GM18873 (cell line): ENCODE measurements at regions not wholly inside any gene's neighbourhood (a gene's known extent, or its start where the extent isn't known, plus 50 kb on each side); places are given as distances from the start of the nearest gene placed in this dataset.

Source experiments
- ATAC-seq: cut with Tn5 transposase; IDR thresholded peaks from one replicate; pipeline ENCODE4 v1.9.1; 2021; ENCODE audit warnings: mild to moderate bottlenecking, moderate library complexity, moderate number of reproducible peaks; ENCODE audit not compliant: unreplicated experiment, low FRiP score

DNA sequence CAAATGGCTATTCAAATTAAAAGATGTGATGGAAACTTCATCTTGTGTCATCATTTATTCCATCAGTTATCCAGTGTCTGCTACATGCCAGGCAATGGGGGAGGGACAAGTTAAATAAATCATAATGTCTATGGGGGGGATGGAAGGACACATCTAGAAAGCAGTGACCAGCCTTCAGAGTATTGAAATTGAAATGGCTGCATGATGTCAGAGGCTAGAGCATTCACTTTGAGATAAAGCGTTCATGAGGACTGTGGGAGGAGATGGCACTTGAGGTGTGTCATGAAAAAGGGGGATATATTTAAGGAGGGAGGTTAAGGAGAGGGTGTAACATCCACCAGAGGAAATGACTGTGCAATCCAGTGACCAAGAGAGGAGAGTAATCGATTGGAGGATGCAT is 50.6 kb downstream of the SLIT2 start:
- ATAC-seq, result no peak

DNA sequence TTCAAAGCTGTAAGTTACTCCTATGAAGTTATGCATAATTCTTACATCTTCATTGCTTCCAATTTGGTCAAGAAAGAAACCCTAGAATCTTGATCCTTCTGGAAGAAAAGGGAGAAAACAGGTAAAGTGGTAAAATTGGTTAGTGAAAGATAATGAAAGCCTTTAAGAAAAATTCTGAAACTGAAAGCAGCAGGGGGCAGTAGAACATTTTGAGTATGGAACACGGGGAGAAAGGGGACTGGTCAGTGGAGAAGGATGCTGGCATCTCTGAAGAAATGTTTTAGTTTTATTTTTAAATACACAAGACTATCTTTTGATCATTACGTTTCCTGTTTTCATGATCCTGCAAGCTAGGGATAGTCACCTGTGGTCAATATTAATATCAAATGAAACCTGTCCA is 54.3 kb downstream of the SLIT2 start:
- no peak for ATAC-seq

DNA sequence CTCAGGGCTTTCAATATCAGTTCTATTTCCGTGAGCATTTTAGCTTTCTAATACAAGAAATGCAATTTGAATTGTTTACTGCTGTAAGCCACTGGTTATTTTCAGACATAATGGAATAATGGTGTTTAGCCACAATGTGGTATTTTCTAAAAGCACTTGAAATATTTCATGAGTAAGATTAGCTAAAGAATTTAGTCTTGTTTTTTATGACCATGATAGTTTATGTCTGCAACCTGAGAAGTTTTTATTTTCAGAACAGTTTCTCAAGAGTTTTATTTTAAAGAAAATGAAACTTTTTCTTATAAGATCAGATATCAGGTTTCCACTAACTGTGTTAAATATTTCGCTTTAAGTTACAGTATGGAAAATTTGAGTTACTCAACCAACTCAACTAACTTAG is 60.2 kb downstream of the SLIT2 start:
- ATAC-seq, result no peak

DNA sequence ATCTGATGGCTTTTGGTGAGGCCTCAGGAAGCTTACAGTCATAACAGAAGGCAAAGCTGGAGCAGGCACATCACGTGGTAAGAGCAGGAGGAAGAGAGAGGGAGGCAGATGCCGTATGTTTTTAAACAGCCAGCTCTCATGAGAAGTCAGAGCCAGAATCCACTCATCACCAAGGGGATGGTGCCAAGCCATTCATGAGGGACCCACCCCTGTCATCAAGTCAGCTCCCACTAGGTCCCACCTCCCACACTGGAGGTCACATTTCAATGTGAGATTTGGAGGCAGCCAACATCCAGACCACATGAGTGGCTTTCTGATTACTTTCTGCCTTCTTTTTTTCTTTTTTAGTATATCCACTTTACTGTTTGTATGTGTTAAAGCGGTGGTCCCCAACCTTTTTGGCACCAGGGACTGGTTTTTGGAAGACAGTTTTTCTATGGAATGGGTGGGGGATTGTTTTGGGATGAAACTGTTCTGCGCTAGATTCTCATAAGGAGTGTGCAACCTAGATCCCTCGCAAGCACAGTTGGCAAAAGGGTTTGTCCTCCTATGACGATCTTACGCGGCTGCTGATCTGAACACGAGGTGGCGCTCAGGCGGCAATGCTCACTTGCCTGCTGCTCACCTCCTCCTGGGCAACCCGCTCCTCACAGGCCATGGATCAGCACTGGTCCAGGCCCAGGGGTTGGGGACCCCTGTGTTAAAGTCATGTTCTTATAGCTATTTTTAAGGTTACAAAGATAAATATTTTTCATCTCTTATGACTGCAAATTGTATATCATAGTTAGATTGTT is 61.7 kb downstream of the SLIT2 start:
- ATAC-seq, result no peak

DNA sequence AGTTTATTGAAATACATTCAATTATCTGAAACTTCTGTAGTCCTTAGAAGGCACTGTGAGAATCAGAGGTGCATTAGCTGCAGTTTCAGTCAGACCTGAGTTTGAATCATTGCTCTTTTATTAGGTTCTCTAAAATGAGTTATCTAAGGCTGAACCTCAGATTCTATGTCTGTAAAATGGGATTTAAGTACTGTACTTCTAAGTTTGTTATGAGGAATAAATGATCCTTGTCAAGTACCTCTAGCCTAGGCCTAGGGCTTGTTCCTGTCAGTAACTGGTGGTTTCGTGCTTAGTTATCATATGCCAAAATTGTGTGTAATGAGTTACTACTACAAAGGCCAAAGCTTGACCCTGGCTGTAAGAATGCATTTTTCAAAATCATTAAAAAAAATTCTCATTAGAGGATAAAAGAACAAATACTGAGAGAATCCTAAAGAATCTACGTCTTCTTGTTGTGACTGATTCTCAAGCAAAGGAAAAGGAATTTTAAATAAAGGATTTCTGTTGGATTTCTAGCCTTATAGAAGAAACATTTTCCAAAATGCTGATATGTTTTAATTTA is 65.8 kb downstream of the SLIT2 start:
- ATAC-seq, result no peak

DNA sequence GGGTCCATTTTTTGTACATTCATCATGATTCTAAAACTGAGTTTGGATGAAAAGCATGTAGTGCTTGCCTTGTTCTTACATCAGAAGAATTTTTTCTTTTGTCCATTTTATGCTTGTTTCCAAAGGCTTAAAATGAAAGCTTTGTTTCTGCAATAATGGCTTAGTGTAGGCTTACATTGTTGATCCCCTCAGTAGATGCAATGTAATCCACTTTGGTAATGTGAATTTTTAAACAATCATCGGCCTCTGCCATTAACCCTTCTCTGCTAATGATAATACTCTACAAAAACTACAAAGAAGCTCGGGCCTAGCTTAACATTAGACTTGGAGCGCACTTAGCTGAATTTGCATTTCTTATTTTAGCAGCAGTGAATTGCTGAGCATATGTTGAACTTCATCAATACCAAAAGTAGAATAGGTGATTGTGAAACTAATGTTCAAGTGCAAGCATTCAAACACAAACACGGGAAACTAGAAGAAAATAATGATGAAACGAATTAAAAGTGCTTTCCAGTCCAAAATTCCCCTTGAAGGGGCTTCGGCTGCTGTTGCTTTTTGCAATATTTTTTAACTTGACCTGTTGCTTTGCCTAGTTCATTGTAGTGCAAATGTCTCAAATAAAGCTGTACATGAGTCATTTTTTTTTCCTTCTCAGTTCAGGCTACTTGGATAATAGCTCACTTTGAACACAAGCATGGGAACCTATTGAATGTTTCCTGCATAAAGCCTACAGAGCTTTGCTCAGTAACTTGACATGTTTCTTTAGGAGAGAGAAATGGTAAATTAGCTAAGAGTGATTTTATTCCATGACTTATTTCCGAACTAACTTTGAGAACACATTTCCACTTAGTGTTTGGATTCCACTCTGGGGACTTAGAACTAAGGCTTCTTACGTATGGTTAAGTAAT is 66.5 kb downstream of the SLIT2 start:
- no peak for ATAC-seq

DNA sequence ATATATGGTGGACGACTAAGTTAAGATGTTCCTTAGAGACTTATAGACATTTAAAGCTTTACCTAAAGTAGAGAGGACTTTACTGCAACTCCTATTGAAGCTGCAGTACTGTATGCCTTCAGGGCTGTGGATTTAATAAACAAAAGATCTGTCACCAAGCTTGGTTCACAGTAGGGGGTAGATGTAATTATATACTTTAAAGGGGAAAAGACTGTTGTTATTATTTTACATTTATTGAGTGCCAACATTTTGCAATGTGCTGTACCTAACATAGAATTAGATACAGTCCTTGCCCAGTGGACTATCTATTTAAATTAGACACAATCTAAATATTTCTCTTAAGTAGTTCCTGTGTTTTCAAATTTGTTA is 67.2 kb downstream of the SLIT2 start:
- ATAC-seq, result no peak

DNA sequence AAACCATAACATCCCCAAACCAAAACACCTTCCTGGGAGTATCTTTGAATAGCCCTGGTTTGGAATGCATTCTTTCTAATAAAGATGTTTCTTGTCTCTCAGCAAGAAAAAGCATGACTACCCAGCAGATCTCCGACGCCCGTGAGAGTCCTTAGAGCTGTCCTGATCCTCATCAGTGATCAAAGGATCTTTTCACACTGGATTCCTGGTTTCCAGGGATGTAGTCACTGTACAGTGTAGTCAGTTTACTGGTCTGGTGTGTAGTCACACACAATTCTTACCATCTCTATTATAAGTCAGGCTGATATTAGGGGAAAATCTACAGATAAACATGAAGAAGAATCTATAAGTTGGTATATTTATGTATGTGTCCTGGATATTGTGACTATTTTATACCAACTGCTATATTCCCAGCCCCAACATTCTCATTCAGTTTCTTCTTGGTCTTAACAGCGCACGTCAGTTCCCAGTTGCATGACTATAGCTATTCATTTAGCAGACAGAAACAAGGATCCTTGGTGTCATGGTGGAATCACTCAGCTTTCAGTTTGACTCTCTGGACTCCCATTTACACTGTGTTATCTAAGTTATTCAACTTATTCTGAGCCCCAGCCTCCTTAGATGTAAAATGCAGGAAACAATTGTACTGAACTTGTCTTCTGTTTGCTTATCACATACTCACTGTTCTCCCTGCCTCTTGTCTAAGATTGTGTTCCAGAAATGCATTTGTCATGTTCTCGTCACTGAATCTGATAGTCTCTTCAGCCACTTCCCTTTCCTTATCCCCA is 68.3 kb downstream of the SLIT2 start:
- no peak for ATAC-seq

DNA sequence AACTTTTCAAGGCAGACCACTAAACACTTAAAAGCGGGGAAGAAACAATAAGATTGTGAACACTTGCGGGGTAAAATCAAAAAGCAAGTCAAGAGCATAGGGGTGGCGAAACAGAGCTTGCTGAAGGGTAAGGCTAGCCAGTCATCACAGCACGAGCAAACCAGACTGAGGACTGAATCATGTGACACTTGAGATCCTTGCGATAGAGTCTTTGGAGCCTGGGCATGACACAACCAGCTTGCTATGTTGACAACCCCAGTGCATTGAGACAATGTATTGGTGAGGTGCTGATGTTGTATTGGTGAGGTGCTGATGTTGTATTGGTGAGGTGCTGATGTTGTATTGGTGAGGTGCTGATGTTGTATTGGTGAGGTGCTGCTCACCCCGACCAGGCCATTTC is 72.3 kb downstream of the SLIT2 start:
- no peak for ATAC-seq

DNA sequence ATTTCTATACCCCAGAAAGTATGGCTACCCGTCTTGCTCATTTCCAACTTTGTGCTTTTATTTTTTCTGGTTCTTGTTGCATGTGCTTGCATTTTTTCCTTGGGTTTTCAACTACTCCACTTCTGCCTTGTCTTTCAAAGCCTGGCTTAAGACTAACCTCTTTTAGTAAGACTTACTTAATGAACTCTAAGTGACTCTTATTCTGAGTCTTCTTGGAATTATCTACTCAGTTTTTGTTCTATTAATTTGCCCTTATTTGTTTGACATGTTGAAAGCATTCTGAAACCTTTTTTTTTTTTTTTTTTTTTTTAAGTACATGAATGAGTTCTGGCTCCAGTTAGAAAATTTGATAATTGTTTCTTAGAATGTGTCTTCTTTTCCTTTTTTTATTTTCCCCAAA is 74.8 kb downstream of the SLIT2 start:
- no peak for ATAC-seq

DNA sequence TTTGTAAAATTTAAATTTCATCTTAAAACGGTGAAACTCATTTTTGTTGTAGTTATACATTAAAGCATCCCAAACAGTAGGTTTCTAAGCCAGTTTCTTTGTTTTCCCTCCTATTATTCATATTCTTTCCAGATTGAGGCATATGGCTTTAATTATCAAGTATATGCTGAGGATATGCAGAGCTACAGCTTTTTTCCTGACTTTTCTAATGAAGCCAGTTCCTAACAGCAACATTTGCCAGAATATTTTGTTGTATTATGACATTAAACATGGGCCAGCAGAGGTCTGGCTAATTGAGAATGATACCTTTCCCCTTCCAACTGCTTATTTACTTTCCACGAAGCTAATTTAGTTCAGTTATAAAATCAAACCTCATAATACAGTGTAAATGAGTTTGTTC is 75.3 kb downstream of the SLIT2 start:
- ATAC-seq, result no peak

DNA sequence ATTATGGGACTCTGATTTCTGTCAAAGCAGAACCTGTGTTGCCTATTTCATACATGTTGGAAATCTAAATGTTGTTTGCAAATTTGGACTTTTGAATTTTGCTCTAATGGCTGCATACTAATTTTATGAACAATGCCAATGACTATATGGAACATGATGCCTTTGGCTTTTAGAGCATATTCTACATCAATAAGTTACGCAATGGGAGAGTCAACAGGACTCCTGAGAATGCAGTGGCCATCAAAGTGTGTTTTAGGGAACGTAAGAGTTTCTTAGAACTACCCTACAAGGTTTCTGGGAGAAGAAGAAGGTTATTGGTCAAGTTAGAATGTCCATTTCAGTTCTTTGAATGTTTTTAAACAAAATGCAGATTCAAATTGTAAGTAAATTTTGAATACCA is 76.1 kb downstream of the SLIT2 start:
- ATAC-seq, result no peak

DNA sequence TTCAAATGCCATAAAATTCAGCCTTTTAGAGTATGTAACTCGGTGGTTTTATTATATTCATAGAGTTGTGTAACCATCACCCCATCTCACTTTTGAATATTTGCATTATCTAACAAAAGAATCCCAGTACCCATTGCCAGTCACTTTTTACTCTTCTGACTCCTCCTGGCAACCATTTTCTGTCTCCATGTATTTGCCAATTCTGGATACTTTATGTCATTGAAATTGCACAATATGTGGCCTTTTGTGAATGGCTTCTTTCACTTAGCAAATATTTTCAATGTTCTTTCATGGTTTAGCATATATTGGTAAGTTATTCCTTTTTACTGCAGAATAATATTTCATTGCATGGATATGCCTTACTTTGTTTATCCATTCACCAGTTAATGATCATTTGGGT is 79.9 kb downstream of the SLIT2 start:
- no peak for ATAC-seq

DNA sequence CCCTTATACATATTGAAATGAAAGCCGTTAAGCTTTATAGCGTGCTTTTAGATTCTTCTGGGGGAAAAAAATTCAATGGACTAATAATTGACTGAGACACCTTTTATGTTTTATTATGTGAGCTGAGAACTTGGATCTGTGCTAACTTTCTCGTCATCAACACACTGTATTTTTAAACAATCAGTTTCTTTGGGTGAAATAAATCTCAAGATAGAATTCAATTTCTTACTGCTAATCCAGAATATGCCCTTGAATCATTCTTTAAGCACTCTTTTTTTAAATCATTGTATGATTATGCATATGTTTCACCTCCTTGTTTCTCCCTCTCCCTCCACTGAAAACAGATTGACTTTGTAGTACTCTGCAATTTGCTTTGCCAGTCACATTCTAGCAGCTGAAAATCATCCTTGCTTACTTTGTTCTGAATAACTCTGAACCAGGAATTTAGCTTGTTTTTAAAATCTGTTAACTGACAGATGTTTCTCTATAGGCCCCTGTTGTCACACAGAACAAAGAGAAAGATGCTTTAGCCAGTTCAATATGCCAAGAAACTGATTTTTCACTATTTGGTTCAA is 81.5 kb downstream of the SLIT2 start:
- no peak for ATAC-seq

DNA sequence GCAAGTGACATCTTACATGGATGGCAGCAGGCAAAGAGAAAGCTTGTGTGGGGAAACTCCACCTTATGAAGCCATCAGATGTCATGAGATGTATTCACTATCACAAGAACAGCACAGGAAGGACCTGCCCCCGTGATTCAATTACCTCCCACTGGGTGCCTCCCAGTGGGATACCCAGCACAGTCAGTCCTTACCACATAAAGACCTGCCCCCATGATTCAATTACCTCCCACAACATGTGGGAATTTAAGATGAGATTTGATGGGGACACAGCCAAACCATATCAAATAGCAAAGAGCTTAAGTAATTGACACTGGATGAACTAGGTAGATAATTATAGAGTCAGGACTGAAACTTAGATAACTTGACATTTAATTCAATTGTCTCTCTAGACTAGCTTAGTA is 85.6 kb downstream of the SLIT2 start:
- ATAC-seq, result no peak

DNA sequence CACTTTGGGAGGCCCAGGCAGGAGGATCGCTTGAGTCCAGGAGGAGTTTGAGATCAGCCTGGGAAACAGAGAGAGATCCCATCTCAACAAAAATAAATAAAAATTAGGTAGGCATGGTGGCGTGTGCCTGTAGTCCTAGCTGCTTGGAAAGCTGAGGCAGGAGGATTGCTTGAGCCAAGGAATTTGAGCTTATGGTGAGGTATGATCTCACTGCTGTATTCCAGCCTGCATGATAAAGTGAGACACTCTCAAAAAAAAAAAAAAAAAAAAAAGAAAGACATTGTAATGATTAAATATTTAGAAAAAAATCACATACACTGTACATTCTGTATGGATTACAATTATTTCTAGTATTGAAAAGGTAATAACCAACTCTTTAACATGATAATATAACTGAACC is 87.1 kb downstream of the SLIT2 start:
- no peak for ATAC-seq

DNA sequence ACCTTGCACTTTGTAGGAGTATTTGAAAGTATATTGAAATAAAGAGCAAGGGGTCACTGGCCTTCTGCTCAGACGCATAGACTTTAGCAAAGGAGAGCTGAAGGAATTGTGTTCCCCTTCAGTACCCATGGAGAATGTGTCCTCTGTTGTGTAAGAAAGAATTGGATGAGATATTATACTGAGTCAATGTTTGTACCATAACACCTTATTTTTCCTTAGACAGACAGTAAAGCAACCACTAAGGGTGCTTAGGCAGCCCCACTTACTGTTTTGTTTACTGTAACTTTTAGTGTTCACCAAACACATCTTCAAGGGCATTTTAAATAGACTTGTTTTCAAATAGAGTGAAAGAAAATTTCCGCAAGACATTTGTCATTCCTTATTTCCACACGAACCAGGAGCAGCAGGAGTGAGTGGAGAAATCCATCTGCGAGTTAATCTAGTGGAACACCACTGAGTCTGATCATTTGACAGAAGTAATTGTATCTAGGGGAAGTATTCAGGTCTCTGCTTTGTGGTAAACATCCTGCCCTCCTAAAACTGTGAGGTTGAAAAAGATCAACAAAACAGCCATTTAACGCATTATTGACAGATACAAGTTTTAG is 89.5 kb downstream of the SLIT2 start:
- no peak for ATAC-seq

DNA sequence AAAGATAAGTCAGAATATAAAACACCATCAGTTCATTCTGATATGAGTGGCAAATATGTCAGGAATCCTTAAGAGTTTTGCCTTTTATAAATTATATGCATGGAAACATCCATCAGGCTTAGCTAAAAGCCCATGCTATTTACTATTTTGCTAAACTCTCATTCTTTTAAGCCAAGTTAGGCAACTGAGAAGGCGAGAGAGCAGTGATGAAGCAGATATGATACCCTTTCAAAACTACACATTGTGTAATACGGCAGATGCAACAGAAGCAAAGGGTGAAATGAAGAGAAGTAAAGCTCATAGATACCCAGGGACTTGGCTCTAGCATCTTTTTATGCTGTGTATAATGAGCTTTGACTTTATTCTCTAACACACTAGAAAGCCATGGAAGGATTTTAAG is 95.8 kb downstream of the SLIT2 start:
- ATAC-seq, result no peak

DNA sequence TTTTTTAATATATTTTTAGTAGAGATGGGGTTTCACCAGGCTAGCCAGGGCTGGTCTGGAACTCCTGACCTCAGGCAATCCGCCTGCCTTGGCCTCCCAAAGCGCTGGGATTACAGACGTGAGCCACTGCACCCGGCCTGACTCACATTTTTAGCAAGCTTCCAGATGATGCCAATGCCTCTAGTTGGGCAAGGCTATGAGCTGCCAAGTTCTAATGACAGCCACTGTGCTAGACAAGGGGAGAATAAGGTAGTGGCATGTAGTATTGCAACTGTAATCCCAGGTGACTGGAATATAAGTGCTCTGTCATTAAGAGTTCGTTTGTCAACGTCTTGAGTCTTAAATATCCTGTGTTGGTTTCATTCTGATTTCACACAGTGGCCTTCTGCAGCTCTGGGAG is 96.7 kb downstream of the SLIT2 start:
- no peak for ATAC-seq
